LNCAP (cell line): ENCODE measurements at regions not wholly inside any gene's neighbourhood (a gene's known extent, or its start where the extent isn't known, plus 50 kb on each side); places are given as distances from the start of the nearest gene placed in this dataset.

Experiments
- CTCF ChIP-seq: fragments of 450-650 bp; IDR thresholded peaks from 2 replicates; pipeline ENCODE4 v1.5.1; 2017; ENCODE audit warnings: mild to moderate bottlenecking

DNA sequence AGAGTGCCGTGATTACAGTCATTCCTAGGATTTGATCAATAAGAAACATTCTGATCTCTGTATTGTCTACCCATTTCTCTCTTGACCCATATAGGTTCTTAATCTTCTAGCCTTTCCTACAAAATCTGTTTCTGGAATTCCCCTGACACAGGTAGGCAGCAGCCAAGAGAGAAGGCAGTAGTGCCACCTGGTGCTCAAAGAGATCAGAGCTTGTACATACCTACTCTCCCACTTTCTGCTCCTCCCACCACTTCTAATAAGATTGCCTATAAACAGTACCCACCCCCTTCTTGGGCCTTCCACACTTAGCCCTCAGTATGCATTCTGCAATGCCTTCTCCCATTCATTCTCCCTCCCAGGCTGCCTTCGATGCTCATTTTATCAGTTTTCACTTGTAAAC lies 117.4 kb upstream of the RORB start:
- TF ChIP-seq CTCF: peak; percentile 69

DNA sequence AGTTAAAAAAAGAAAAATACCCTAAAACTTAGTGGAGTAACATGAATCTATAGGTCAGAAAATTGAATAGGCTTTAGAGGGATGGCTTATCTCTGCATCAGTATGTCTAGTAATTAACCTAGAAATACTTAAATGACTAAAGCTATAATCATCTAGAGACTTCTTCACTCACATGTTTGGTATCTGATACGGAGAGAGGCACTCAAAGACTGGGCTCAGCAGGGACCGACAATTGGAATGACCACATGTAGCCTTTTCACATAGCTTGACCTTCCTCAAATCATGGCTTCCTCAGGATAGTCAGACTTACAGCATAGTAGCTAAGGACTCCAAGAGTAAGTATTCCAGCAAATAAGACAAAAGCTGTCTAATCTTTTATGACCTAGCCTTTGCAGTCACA lies 105.3 kb upstream of the RORB start:
- TF ChIP-seq CTCF: no peak

GRCh38 chr9:74403581-74403980 lies 93.6 kb upstream of the RORB start:
- TF ChIP-seq CTCF: no peak

DNA sequence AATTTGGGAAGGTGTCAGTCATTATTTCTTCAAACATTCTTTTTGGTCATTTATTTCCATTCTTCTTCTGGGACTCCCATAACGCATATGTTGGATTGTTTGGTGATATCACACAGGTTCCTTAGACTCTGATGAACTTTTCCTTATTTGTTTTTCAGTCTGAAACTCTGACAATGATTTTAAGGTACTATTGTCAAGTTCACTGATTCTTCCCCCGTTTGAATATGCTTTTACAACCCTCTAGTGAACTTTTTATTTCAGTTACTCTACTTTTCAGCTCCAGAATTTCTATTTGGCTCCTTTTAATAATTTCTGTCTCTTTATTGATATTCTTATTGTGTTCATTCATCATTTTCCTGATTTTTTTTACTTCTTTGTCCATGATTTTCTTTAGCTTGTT lies 92.5 kb upstream of the RORB start:
- TF ChIP-seq CTCF: no peak

- TF ChIP-seq CTCF: no peak
These were observed 90.0 kb upstream of the RORB start for GRCh38 chr9:74407166-74407565.

- no peak for TF ChIP-seq CTCF
These were observed 84.7 kb upstream of the RORB start for GRCh38 chr9:74412236-74412979.

- no peak for TF ChIP-seq CTCF
These were observed 83.3 kb upstream of the RORB start for GRCh38 chr9:74413876-74414275.

DNA sequence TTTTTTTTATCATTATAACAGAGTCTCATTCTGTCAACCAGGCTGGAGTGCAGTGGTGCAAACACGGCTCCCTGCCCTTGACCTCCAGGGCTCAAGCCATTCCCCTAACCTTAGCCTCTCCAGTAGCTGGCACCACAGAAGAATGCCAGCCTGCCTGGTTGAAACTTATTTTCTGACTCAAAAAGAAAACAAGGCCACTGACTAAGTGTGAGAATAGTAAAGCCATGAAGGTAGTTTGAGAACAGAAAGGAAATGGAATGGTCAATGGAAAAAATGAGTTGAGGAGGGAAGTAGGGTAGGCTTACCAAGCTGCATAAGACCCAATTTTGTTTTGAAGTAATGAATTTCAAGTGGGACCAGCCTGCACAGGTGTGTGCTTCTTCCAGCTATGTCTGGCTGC lies 82.8 kb upstream of the RORB start:
- TF ChIP-seq CTCF: no peak
